ENCODE measurements at regions not wholly inside any gene's neighbourhood (a gene's known extent, or its start where the extent isn't known, plus 50 kb on each side); places are given as distances from the start of the nearest gene placed in this dataset.

DNA sequence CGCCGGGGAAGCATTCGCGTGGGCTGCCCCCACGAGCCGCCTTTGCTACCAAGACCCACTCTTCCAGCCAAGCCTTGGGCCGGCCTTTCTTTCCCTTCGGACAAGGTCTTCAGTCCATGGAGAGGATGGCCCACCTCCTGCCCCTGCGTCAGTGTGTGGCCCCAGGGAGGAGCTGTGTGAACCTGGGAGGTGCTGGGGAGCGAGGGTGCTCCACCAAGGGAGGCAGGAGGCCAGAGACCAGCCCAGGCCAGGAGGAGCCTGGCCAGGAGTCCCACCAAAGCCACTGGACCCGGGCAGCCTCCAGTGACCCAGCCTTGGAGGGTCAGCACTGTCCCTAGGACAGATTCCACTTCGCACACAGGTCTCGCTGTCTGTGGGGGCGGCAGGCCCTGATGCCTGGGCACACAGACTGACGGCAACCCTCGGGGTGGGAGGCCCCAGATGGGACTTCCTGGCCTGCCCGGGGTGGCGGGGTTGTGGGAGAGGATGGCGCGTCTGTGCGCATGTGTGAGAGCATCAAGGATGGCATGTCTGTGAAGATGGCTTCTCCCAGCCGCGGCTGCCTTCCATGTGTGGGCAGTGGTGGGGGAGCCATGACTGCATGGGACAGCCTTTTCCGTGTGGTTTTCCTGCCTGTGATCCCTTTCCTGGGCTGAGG is 113.3 kb upstream of the LPCAT1 start:
- TF ChIP-seq, protein P1, sequence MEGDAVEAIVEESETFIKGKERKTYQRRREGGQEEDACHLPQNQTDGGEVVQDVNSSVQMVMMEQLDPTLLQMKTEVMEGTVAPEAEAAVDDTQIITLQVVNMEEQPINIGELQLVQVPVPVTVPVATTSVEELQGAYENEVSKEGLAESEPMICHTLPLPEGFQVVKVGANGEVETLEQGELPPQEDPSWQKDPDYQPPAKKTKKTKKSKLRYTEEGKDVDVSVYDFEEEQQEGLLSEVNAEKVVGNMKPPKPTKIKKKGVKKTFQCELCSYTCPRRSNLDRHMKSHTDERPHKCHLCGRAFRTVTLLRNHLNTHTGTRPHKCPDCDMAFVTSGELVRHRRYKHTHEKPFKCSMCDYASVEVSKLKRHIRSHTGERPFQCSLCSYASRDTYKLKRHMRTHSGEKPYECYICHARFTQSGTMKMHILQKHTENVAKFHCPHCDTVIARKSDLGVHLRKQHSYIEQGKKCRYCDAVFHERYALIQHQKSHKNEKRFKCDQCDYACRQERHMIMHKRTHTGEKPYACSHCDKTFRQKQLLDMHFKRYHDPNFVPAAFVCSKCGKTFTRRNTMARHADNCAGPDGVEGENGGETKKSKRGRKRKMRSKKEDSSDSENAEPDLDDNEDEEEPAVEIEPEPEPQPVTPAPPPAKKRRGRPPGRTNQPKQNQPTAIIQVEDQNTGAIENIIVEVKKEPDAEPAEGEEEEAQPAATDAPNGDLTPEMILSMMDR (conservative IDR thresholded peaks at IDR 0.05) = no peak
- TF ChIP-seq EZH2 (IDR thresholded peaks at IDR 0.05; ENCODE audit: low read depth) = no peak

All from PC-9 (cell line).